GM21528 (cell line): ENCODE measurements at regions not wholly inside any gene's neighbourhood (a gene's known extent, or its start where the extent isn't known, plus 50 kb on each side); places are given as distances from the start of the nearest gene placed in this dataset.

Experiments used
- ATAC-seq: cut with Tn5 transposase; IDR thresholded peaks from one replicate; pipeline ENCODE4 v1.9.1; 2021; ENCODE audit warnings: mild to moderate bottlenecking, moderate library complexity; ENCODE audit not compliant: unreplicated experiment, low FRiP score

- no peak for ATAC-seq
Measured at GRCh38 chr4:167642250-167642649, 408.0 kb upstream of the SPOCK3 start.

DNA sequence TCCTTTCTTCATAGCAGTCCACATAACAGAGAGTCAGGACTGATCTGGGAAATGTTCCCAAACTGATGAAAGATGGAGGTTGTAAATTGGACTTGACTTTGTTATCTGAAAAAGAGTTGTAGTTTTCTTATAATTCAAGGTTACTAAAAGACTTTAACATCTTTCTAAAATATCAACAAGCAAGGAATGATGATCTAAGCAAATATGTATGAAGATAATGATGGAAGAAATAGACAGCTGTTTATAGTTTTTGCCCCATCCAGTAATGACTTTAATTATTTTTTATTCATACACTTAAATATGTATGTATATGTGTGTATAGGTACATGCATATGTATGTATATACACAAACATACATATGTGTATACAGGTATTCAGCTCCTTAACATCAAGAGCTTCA is 411.1 kb upstream of the SPOCK3 start:
- ATAC-seq, result no peak

- ATAC-seq, result no peak
Measured at GRCh38 chr4:167652267-167652666, 418.0 kb upstream of the SPOCK3 start.

GRCh38 chr4:167688660-167689142 is 403.6 kb upstream of the ANXA10 start:
- no peak for ATAC-seq

GRCh38 chr4:167702391-167702790 is 389.9 kb upstream of the ANXA10 start:
- no peak for ATAC-seq

DNA sequence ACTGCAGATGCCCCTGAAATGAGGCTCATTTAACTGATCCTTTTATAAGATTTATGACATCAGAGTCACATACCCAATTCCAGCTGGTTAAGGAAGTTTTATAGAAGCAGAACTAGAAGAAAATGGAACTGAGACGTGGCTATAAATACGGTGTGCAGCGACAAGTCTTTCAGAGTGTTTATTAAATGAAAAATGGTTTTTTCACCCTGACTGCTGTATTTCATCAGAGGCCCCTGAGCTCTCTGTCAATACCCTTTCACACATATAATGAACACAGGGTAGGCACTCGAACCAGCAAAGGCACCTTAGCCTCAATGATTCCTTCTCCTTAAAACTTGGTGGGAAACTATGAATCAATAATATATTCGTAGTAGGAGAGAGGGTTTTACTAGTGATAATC is 380.8 kb upstream of the ANXA10 start:
- no peak for ATAC-seq

GRCh38 chr4:167713756-167714155 is 378.6 kb upstream of the ANXA10 start:
- no peak for ATAC-seq

- no peak for ATAC-seq
Measured at GRCh38 chr4:167715176-167715575, 377.2 kb upstream of the ANXA10 start.

GRCh38 chr4:167717495-167717894 is 374.8 kb upstream of the ANXA10 start:
- ATAC-seq, result no peak

DNA sequence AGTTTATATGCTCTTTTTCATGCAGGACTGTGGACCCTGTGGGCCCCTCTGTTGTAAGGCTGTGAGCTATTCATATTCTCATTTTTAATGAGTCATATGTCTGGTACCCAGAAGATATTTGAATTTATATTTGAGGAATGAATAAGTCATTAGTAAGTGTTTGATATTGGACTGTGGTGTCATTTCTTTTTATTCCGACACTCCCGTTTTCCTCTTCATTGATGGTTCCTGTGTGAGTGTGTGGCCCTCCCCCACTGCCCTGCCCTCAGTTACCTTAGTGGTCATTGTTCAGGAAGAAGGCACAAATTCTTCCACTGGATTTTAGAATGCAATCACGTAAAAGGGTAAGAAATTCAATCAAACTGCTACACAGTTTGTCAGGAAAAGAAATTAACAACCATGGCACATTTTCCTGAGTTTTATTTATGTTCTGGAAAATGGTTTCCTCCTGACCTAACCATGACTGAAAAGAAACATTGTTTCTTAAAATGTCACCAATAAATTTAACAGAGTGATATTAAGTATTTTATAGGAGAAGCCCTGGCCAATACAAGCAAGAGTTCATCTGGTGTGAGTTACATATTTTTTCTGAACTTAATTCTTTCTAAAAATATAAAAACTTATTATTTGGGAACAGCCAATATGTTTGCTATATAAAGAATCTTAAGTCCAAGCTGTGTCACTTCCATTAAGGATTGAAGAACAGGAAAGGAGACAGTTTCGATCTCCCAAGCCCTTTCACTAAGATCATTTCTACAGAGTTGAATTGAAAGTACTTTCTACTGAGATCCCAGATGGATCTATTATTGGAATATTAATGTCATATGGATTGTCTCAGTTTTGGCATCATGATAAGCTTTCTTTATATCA is 370.5 kb upstream of the ANXA10 start:
- no peak for ATAC-seq

GRCh38 chr4:167722487-167722808 is 369.9 kb upstream of the ANXA10 start:
- ATAC-seq, result no peak

- no peak for ATAC-seq
Measured at GRCh38 chr4:167724941-167725340, 367.4 kb upstream of the ANXA10 start.

DNA sequence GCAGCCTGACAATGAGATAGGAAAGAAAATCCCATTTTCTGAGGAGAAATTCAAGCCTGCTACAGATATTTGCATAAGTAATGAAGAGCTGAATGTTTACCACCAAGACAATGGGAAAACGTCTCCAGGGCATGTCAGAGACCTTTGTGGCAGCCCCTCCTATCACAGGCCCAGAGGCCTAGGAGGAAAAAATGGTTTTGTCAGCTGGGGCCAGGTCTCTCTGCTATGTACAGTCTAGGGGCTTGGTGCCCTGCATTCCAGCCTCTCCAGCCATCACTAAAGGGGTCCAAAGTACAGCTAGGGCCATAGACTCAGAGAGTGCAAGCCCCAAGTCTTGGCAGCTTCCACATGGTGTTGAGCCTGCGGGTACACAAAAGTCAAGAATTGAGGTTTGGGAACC is 361.6 kb upstream of the ANXA10 start:
- ATAC-seq, result no peak

DNA sequence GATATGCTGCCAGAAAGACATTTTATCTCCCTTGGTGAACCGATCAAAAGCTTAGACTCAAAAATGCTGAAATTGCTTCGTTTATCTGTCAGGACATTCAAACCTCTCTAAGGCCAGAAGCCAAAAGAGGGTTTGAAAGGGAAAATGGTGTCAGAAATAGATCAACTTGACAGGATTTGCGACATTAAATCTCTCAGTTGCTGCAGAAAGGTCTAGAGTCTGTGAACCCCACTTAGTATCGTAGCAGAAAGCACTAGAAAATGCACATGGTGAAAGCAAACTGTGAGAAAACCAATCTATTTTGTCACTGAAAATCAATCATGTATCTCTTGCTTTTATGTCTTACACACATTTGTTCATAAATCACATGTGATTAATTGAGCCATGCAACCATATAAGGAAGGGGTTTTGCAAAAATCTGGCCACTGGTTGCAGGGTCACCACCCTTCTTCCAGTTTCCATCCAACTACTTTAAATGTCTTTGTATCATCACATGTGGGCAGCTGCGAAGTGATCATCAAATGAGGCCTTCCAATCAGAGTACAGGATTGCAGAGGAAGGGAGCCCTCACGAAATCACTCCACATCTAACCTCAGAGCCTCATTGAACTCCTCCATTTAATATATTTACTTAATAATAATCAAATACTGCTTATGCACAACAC is 347.2 kb upstream of the ANXA10 start:
- ATAC-seq, result no peak

GRCh38 chr4:167767281-167767680 is 325.1 kb upstream of the ANXA10 start:
- ATAC-seq, result no peak

GRCh38 chr4:167774646-167775045 is 317.7 kb upstream of the ANXA10 start:
- no peak for ATAC-seq

GRCh38 chr4:167775375-167775774 is 317.0 kb upstream of the ANXA10 start:
- ATAC-seq, result no peak

- no peak for ATAC-seq
Measured at GRCh38 chr4:167779280-167779679, 313.1 kb upstream of the ANXA10 start.

GRCh38 chr4:167779864-167780263 is 312.5 kb upstream of the ANXA10 start:
- no peak for ATAC-seq

- ATAC-seq, result no peak
Measured at GRCh38 chr4:167784826-167785225, 307.5 kb upstream of the ANXA10 start.

DNA sequence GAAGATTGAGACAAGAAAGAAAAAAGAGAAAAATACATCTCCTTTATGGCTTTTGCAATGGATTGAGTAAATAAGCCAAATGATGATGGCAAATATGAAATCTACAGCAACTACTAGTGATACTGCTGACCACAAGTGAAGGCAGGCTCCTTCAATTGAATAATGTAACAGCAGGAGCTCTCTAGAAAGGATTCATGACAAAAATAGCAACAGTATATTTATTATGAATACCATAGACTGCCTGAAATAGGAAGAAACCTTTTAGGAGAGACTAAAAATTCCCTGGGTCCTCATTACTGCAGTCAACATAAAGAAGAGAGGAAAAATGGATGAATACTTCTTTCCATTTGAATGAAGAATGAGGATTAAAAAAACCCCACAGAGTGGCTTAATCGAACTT is 306.8 kb upstream of the ANXA10 start:
- no peak for ATAC-seq

GRCh38 chr4:167786504-167786903 is 305.8 kb upstream of the ANXA10 start:
- ATAC-seq, result no peak
